OCI-LY7 (cell line): ENCODE measurements at regions not wholly inside any gene's neighbourhood (a gene's known extent, or its start where the extent isn't known, plus 50 kb on each side); places are given as distances from the start of the nearest gene placed in this dataset.

Experiments used
- BruUV-seq: library from RNA; stranded (reverse); fragments of 400-500 nt; replicated peaks from 2 replicates; lab custom pipeline; 2021; lab: Mats Ljungman, UMichigan
- CTCF ChIA-PET: fragments of 300-600 bp; sonication (Branson Sonifier 250); formaldehyde crosslinking; loops from one replicate; lab custom pipeline; 2022; ENCODE audit warnings: antibody characterized with exemption; ENCODE audit not compliant: unreplicated experiment; lab: Charles Lee
- POLR2A ChIA-PET: fragments of 300-600 bp; sonication (Branson Sonifier 250); formaldehyde crosslinking; loops from one replicate; lab custom pipeline; 2022; ENCODE audit warnings: antibody characterized with exemption; lab: Charles Lee
- DNase-seq: peaks from one replicate; pipeline ENCODE4 v3.0.0-alpha.2; 2015; ENCODE audit warnings: low spot score
- H2AFZ ChIP-seq: fragments of 200-600 bp; sonication (generic), shearing (Covaris generic); 2 replicates; pipeline ENCODE4 v1.6.1; 2014; ENCODE audit warnings: mild to moderate bottlenecking, antibody characterized with exemption, low read length, moderate library complexity
- H3K27ac ChIP-seq: fragments of 200-600 bp; sonication (generic); 2 replicates; pipeline ENCODE4 v1.5.1; 2014; ENCODE audit warnings: mixed run types, low read depth, mild to moderate bottlenecking, moderate library complexity, low read length, inconsistent platforms; ENCODE audit not compliant: poor library complexity, severe bottlenecking
- H3K36me3 ChIP-seq: fragments of 200-600 bp; sonication (generic); 2 replicates; pipeline ENCODE4 v1.6.1; 2014; ENCODE audit warnings: mild to moderate bottlenecking, antibody characterized with exemption, low read length, moderate library complexity, mixed read lengths; ENCODE audit not compliant: insufficient read depth
- H3K4me1 ChIP-seq: fragments of 200-600 bp; sonication (generic); 2 replicates; pipeline ENCODE4 v1.5.1; 2014; ENCODE audit warnings: mild to moderate bottlenecking, low read length; ENCODE audit not compliant: insufficient read depth, poor library complexity, severe bottlenecking
- H3K4me2 ChIP-seq: fragments of 200-600 bp; sonication (generic); 2 replicates; pipeline ENCODE4 v1.6.1; 2014; ENCODE audit warnings: mild to moderate bottlenecking, low read length
- H3K4me3 ChIP-seq: fragments of 200-600 bp; sonication (generic); 2 replicates; pipeline ENCODE4 v1.5.1; 2014; ENCODE audit warnings: mild to moderate bottlenecking, low read depth, low read length; ENCODE audit not compliant: poor library complexity, severe bottlenecking
- H3K79me2 ChIP-seq: fragments of 200-600 bp; sonication (generic); 2 replicates; pipeline ENCODE4 v1.6.1; 2016; ENCODE audit warnings: low read depth, mild to moderate bottlenecking, low read length, moderate library complexity, mixed read lengths; ENCODE audit not compliant: insufficient read depth
- H3K9me2 ChIP-seq: fragments of 200-600 bp; sonication (generic); 2 replicates; pipeline ENCODE4 v1.6.1; 2016; ENCODE audit warnings: mild to moderate bottlenecking, low read length, mixed read lengths; ENCODE audit not compliant: insufficient read depth
- H3K9me3 ChIP-seq: fragments of 200-600 bp; sonication (generic); 2 replicates; pipeline ENCODE4 v1.6.1; 2014; ENCODE audit warnings: mild to moderate bottlenecking, mixed run types, low read length, mixed read lengths
- H4K20me1 ChIP-seq: fragments of 200-600 bp; sonication (generic); 2 replicates; pipeline ENCODE4 v1.6.1; 2014; ENCODE audit warnings: mild to moderate bottlenecking, antibody characterized with exemption, low read length, moderate library complexity, mixed read lengths; ENCODE audit not compliant: insufficient read depth
- EZH2phosphoT487 ChIP-seq: fragments of 200-600 bp; sonication (generic); IDR thresholded peaks from 2 replicates; pipeline ENCODE4 v1.6.1; 2018; ENCODE audit warnings: low read depth, borderline replicate concordance, mild to moderate bottlenecking, mixed run types, antibody characterized with exemption, low read length, moderate library complexity, mixed read lengths
- intact Hi-C: fragments of 100-400 bp; cut with micrococcal nuclease; formaldehyde crosslinking; loops from one replicate; pipeline ENCODE4 v1.10.0; 2022; ENCODE audit not compliant: unreplicated experiment
- TF ChIP-seq, protein P1 (sequence below): fragments of 200-600 bp; sonication (generic); conservative IDR thresholded peaks from 2 replicates; pipeline ENCODE4 v1.5.1; 2014; ENCODE audit warnings: mild to moderate bottlenecking, antibody characterized with exemption, low read length, moderate library complexity, mixed read lengths

DNA sequence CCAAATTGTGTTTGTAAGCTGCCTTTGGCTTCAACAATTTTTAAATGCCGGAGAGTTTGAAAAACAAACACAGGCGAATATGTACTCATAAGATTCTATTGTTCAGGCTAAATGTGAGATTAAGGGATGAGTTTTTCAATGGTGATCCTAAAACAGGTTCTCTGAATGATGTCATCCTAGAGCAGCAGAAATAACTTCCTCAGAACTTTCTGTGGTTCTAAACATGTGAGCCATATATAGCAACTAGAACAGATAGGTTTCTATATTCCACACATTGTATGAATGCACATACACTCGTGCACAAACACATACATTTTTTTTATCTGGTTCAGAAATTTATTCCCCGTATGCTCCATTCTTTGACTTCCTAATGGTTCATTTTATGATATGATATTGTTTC, 1352.2 kb downstream of the CDH8 start:
- intact Hi-C loops, result no loop called here
- no peak overlapping the region for H2AFZ ChIP-seq

DNA sequence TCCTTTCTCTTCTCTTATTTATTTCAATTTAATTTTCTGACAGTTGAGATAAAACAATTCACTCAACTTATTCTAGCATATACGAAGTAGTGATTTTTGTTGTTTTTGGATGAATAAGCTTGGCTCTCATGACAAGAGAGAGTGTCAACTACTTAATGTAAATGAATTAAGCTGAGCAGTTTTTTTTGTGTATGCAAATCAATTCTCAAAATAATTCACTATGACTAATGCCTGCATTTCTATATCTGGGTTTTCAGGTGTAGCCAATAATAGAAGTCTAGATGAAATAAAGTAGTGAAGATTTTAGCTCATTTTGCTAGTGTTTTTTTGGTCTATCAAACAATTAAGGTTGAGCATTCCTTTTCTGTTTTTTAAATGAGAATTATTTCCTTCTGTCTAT, 1354.0 kb downstream of the CDH8 start:
- intact Hi-C loops, result no loop called here
- no peak for DNase-seq
- BruUV-seq, result no TSS peak
- Histone ChIP-seq H3K4me1 (no peaks in the 10 kb centered on the region), H2AFZ (no peak overlapping the region), H3K36me3 (no peaks in the 10 kb centered on the region), H3K4me2 (no peak overlapping the region), H4K20me1 (no peaks in the 10 kb centered on the region), H3K27ac (no peak overlapping the region), H3K9me2 (no peaks in the 10 kb centered on the region), H3K79me2 (no peaks in the 10 kb centered on the region), H3K9me3 (no peaks in the 10 kb centered on the region), H3K4me3 (no peak overlapping the region)
- ChIA-PET CTCF (no interaction called here), POLR2A (interaction anchor here (0.7 kb wide), 1 partner anchor 19 kb away, joined by 3 read pairs; no protein-coding TSS in a partner anchor)
- no peak for TF ChIP-seq EZH2phosphoT487
- TF ChIP-seq, protein P1, sequence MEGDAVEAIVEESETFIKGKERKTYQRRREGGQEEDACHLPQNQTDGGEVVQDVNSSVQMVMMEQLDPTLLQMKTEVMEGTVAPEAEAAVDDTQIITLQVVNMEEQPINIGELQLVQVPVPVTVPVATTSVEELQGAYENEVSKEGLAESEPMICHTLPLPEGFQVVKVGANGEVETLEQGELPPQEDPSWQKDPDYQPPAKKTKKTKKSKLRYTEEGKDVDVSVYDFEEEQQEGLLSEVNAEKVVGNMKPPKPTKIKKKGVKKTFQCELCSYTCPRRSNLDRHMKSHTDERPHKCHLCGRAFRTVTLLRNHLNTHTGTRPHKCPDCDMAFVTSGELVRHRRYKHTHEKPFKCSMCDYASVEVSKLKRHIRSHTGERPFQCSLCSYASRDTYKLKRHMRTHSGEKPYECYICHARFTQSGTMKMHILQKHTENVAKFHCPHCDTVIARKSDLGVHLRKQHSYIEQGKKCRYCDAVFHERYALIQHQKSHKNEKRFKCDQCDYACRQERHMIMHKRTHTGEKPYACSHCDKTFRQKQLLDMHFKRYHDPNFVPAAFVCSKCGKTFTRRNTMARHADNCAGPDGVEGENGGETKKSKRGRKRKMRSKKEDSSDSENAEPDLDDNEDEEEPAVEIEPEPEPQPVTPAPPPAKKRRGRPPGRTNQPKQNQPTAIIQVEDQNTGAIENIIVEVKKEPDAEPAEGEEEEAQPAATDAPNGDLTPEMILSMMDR, result no peak

More for the DNA sequence above, 1352.2 kb downstream of the CDH8 start:
- H3K4me2 ChIP-seq, result no peak overlapping the region
- DNase-seq, result no peak
- H3K4me1 ChIP-seq, result no peaks in the 10 kb centered on the region
- no peaks in the 10 kb centered on the region for H4K20me1 ChIP-seq
- POLR2A ChIA-PET, result no interaction called here
- H3K36me3 ChIP-seq, result no peaks in the 10 kb centered on the region
- TF ChIP-seq, protein P1, result no peak
- no peak for TF ChIP-seq EZH2phosphoT487
- CTCF ChIA-PET, result no interaction called here
- no peaks in the 10 kb centered on the region for H3K79me2 ChIP-seq
- H3K9me2 ChIP-seq, result no peaks in the 10 kb centered on the region
- no peak overlapping the region for H3K27ac ChIP-seq
- BruUV-seq, result no TSS peak
- no peak overlapping the region for H3K4me3 ChIP-seq
- no peaks in the 10 kb centered on the region for H3K9me3 ChIP-seq

DNA sequence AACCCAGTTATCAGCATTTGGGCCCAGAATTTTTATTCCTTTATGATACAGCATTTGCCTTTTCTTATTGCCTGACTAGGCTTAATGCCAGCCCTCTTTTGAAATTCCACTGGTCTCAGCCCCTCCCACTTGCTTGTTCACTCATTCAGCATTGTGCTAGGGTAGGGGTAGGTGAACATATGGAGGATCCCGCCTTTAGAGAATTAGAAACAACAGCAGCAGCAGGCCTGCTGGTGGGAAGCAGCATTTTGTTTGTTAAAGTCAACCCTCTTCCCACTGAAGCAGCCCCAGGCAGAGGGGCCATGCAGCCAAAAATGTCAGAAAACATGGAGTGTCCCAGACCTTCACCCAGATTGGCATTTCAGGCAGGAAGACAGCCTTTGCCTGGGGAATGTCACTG, 1355.2 kb downstream of the CDH8 start:
- DNase-seq, result no peak
- H3K27ac ChIP-seq, result no peak overlapping the region
- CTCF ChIA-PET, result no interaction called here
- no peaks in the 10 kb centered on the region for H3K9me3 ChIP-seq
- no peaks in the 10 kb centered on the region for H4K20me1 ChIP-seq
- TF ChIP-seq, protein P1, result no peak
- H2AFZ ChIP-seq, result no peak overlapping the region
- no peaks in the 10 kb centered on the region for H3K4me1 ChIP-seq
- H3K4me3 ChIP-seq, result no peak overlapping the region
- no peak overlapping the region for H3K4me2 ChIP-seq
- no peaks in the 10 kb centered on the region for H3K9me2 ChIP-seq
- intact Hi-C loops, result no loop called here
- no peaks in the 10 kb centered on the region for H3K79me2 ChIP-seq
- H3K36me3 ChIP-seq, result no peaks in the 10 kb centered on the region
- POLR2A ChIA-PET, result no interaction called here
- BruUV-seq, result no TSS peak
